Endothelial cell of umbilical vein (primary cell): ENCODE measurements at regions not wholly inside any gene's neighbourhood (a gene's known extent, or its start where the extent isn't known, plus 50 kb on each side); places are given as distances from the start of the nearest gene placed in this dataset.

Experiments used
- BruUV-seq: library from RNA; stranded (reverse); fragments of 400-500 nt; replicated peaks from 2 replicates; lab custom pipeline; 2021; lab: Mats Ljungman, UMichigan
- CTCF ChIA-PET: fragments of 300-600, 350-600 bp; sonication (Branson Sonifier 250); formaldehyde crosslinking; loops from one replicate; lab custom pipeline; 2021; ENCODE audit warnings: antibody characterized with exemption, inconsistent platforms; lab: Charles Lee
- POLR2A ChIA-PET: fragments of 300-600, 350-600 bp; sonication (Branson Sonifier 250); formaldehyde crosslinking; loops from one replicate; lab custom pipeline; 2021; ENCODE audit warnings: antibody characterized with exemption, inconsistent platforms; lab: Charles Lee
- DNase-seq: peaks from one replicate; pipeline ENCODE4 v3.0.0-alpha.2; 2011; ENCODE audit warnings: low read depth, low spot score
- FAIRE-seq: peaks from 2 replicates; lab custom pipeline; 2011; peaks lifted over from hg19 to GRCh38; lab: Jason Lieb, UNC
- H2AFZ ChIP-seq: 2 replicates; pipeline ENCODE4 v1.6.0; 2012; ENCODE audit warnings: low read depth, low read length, control low read depth, inconsistent platforms
- H3K27ac ChIP-seq: 2 replicates; pipeline ENCODE4 v1.5.1; 2011; ENCODE audit warnings: low read depth, mild to moderate bottlenecking, control low read depth, low read length, moderate library complexity; ENCODE audit not compliant: insufficient read depth
- H3K27me3 ChIP-seq, 2 experiments: 2 replicates each; pipeline versions ENCODE4 v1.6.0 to v1.6.1; 2011; ENCODE audit warnings: low read length in 2 of 2, mixed read lengths in 1 of 2; ENCODE audit not compliant: control insufficient read depth in 2 of 2, insufficient read depth in 2 of 2
- H3K36me3 ChIP-seq, 2 experiments: 2 replicates in 1 of 2; 3 replicates in 1 of 2; pipeline ENCODE4 v1.5.1; 2011; ENCODE audit warnings: low read length in 2 of 2, mild to moderate bottlenecking in 1 of 2, moderate library complexity in 1 of 2; ENCODE audit not compliant: control insufficient read depth in 2 of 2, insufficient read depth in 2 of 2; ENCODE audit errors: extremely low read depth in 1 of 2
- H3K4me1 ChIP-seq: 3 replicates; pipeline ENCODE4 v1.5.1; 2011; ENCODE audit warnings: mild to moderate bottlenecking, low read length; ENCODE audit not compliant: control insufficient read depth, insufficient read depth; ENCODE audit errors: extremely low read depth
- H3K4me2 ChIP-seq: 2 replicates; pipeline ENCODE4 v1.6.1; 2011; ENCODE audit warnings: low read length, control low read depth, mixed read lengths; ENCODE audit not compliant: insufficient read depth
- H3K4me3 ChIP-seq, 3 experiments: fragments of 200-600 bp in 1 of 3; sonication (generic), shearing (Covaris generic) in 1 of 3; replicated peaks in 1 of 3; 2 replicates each; pipeline ENCODE4 v1.5.1; 2011 to 2016; ENCODE audit warnings: control low read depth in 3 of 3, low read length in 3 of 3, mild to moderate bottlenecking in 2 of 3, inconsistent platforms in 1 of 3, low read depth in 1 of 3, moderate library complexity in 1 of 3; ENCODE audit not compliant: insufficient read depth in 1 of 3
- H3K79me2 ChIP-seq: 2 replicates; pipeline ENCODE4 v1.6.0; 2012; ENCODE audit warnings: low read length, inconsistent platforms; ENCODE audit not compliant: control insufficient read depth, insufficient read depth
- H3K9ac ChIP-seq: replicated peaks from 2 replicates; pipeline ENCODE3; 2011; ENCODE audit warnings: low read length, control low read depth; ENCODE audit not compliant: insufficient read depth; ENCODE audit errors: extremely low read depth
- H3K9me1 ChIP-seq: replicated peaks from 3 replicates; pipeline ENCODE4 v1.6.0; 2011; ENCODE audit warnings: mild to moderate bottlenecking, low read length; ENCODE audit not compliant: control insufficient read depth, insufficient read depth; ENCODE audit errors: extremely low read depth
- H3K9me3 ChIP-seq: replicated peaks from 2 replicates; pipeline ENCODE4 v1.5.1; 2012; ENCODE audit warnings: low read length, inconsistent platforms; ENCODE audit not compliant: control insufficient read depth, insufficient read depth
- H4K20me1 ChIP-seq: replicated peaks from 2 replicates; pipeline ENCODE3; 2011; ENCODE audit warnings: mild to moderate bottlenecking, low read length; ENCODE audit not compliant: control insufficient read depth, insufficient read depth; ENCODE audit errors: extremely low read depth
- EZH2 ChIP-seq: IDR thresholded peaks from 2 replicates; pipeline ENCODE4 v1.6.1; 2012; ENCODE audit warnings: borderline replicate concordance, low read depth, mild to moderate bottlenecking, moderate library complexity, low read length, inconsistent platforms; ENCODE audit not compliant: severe bottlenecking
- GATA2 ChIP-seq: IDR thresholded peaks from 2 replicates; pipeline ENCODE4 v1.7.0; 2011; ENCODE audit warnings: low read depth, mild to moderate bottlenecking, moderate library complexity, mixed read lengths, low read length; ENCODE audit not compliant: insufficient read length, insufficient read depth
- JUN ChIP-seq: IDR thresholded peaks from 2 replicates; pipeline ENCODE4 v1.6.1; 2011; ENCODE audit warnings: borderline replicate concordance, low read depth; ENCODE audit not compliant: insufficient read length, insufficient read depth
- dilution Hi-C: fragments of 300-500 bp; cut with MboI; formaldehyde crosslinking; loops from one replicate; pipeline ENCODE4 v1.15.0; 2019; ENCODE audit warnings: low sequenced_read_pairs; ENCODE audit not compliant: extremely low pct_ligation_motif_present
- intact Hi-C: fragments of 100-400 bp; cut with micrococcal nuclease; formaldehyde crosslinking; loops from one replicate; pipeline ENCODE4 v1.10.0; 2022
- TF ChIP-seq, protein P1 (sequence below), 2 donors: IDR thresholded peaks; 1 replicate in 1 of 2; 2 replicates in 1 of 2; pipeline ENCODE4 v1.5.1; 2011; ENCODE audit warnings: low read length in 2 of 2, mild to moderate bottlenecking in 2 of 2, moderate library complexity in 2 of 2, control low read depth in 1 of 2, inconsistent platforms in 1 of 2, low read depth in 1 of 2; ENCODE audit not compliant: insufficient read depth in 1 of 2; ENCODE audit errors: extremely low read depth in 1 of 2

GRCh38 chrY:7941856-7942255, 1030.3 kb upstream of the AMELY start:
- H3K9me1 ChIP-seq = no peaks in the 10 kb centered on the region
- POLR2A ChIA-PET = no interaction called here
- DNase-seq (no peak), FAIRE-seq (no peak)
- H3K27ac ChIP-seq = no peak overlapping the region
- no peak overlapping the region for H2AFZ ChIP-seq
- no peaks in the 10 kb centered on the region for H3K79me2 ChIP-seq
- H3K4me1 ChIP-seq = no peaks in the 10 kb centered on the region
- H3K9me3 ChIP-seq = no peaks in the 10 kb centered on the region
- TF ChIP-seq GATA2 (no peak), EZH2 (no peak), JUN (no peak)
- TF ChIP-seq, protein P1, sequence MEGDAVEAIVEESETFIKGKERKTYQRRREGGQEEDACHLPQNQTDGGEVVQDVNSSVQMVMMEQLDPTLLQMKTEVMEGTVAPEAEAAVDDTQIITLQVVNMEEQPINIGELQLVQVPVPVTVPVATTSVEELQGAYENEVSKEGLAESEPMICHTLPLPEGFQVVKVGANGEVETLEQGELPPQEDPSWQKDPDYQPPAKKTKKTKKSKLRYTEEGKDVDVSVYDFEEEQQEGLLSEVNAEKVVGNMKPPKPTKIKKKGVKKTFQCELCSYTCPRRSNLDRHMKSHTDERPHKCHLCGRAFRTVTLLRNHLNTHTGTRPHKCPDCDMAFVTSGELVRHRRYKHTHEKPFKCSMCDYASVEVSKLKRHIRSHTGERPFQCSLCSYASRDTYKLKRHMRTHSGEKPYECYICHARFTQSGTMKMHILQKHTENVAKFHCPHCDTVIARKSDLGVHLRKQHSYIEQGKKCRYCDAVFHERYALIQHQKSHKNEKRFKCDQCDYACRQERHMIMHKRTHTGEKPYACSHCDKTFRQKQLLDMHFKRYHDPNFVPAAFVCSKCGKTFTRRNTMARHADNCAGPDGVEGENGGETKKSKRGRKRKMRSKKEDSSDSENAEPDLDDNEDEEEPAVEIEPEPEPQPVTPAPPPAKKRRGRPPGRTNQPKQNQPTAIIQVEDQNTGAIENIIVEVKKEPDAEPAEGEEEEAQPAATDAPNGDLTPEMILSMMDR (IDR thresholded peaks at IDR 0.05; ENCODE audit: extremely low read depth in 1 of 2, insufficient read depth in 1 of 2, low read depth in 1 of 2, low read length in 2 of 2) = no peak
- H3K4me2 ChIP-seq = no peak overlapping the region
- H3K9ac ChIP-seq = no peak overlapping the region
- intact Hi-C loops = no loop called here
- dilution Hi-C loops = no loop called here
- H3K4me3 ChIP-seq = no peak overlapping the region
- H3K27me3 ChIP-seq = no peaks in the 10 kb centered on the region
- no peaks in the 10 kb centered on the region for H3K36me3 ChIP-seq
- no peaks in the 10 kb centered on the region for H4K20me1 ChIP-seq
- no TSS peak for BruUV-seq
- CTCF ChIA-PET = no interaction called here

- CTCF ChIA-PET = no interaction called here
Observed at GRCh38 chrY:7938982-7939718, 1027.6 kb upstream of the AMELY start.

More at GRCh38 chrY:7938982-7939718, 1027.6 kb upstream of the AMELY start:
- DNase-seq = no peak
- Histone ChIP-seq H3K36me3 (no peaks in the 10 kb centered on the region), H3K9me3 (no peaks in the 10 kb centered on the region), H3K4me2 (no peak overlapping the region), H3K27ac (no peak overlapping the region), H3K4me3 (no peak overlapping the region), H3K9ac (no peak overlapping the region), H4K20me1 (no peaks in the 10 kb centered on the region), H3K9me1 (no peaks in the 10 kb centered on the region), H2AFZ (no peak overlapping the region), H3K79me2 (no peaks in the 10 kb centered on the region), H3K4me1 (no peaks in the 10 kb centered on the region), H3K27me3 (no peaks in the 10 kb centered on the region)
- no TSS peak for BruUV-seq
- FAIRE-seq = no peak
- dilution Hi-C loops (no loop called here), intact Hi-C loops (no loop called here)
- no peak for TF ChIP-seq EZH2
- POLR2A ChIA-PET = no interaction called here
